Lower lobe of right lung (tissue), 2 donors: ENCODE measurements at regions not wholly inside any gene's neighbourhood (a gene's known extent, or its start where the extent isn't known, plus 50 kb on each side); places are given as distances from the start of the nearest gene placed in this dataset.

Experiments
- ATAC-seq, 2 donors: fragments of 200-7000 bp; cut with Tn5 transposase; one replicate each; pipeline ENCODE4 v1.9.1; 2020 to 2022; ENCODE audit warnings: mild to moderate bottlenecking in 2 of 2, moderate library complexity in 2 of 2
- DNase-seq: peaks from one replicate; pipeline ENCODE4 v3.0.0-alpha.2; 2020
- H3K27ac ChIP-seq: fragments of 200-600 bp; one replicate; pipeline ENCODE4 v1.8.0; 2022
- H3K27me3 ChIP-seq: fragments of 200-600 bp; one replicate; pipeline ENCODE4 v1.8.0; 2022; ENCODE audit warnings: low read depth
- H3K36me3 ChIP-seq: fragments of 200-600 bp; one replicate; pipeline ENCODE4 v1.8.0; 2022; ENCODE audit warnings: mild to moderate bottlenecking
- H3K4me1 ChIP-seq: fragments of 200-600 bp; one replicate; pipeline ENCODE4 v1.8.0; 2022
- H3K4me3 ChIP-seq: fragments of 200-600 bp; one replicate; pipeline ENCODE4 v1.8.0; 2022; ENCODE audit warnings: mild to moderate bottlenecking
- H3K9me3 ChIP-seq: fragments of 200-600 bp; one replicate; pipeline ENCODE4 v1.8.0; 2022
- CTCF ChIP-seq: fragments of 200-600 bp; IDR thresholded peaks from one replicate; pipeline ENCODE4 v1.8.0; 2022; ENCODE audit warnings: antibody characterized with exemption, mild to moderate bottlenecking
- intact Hi-C: fragments of 100-400 bp; cut with DNase I; formaldehyde crosslinking; loops from one replicate; pipeline ENCODE4 v1.11.0; 2022
- donor health status: DM: no; HTN: yes; CAD: no; lungs with severe emphysema.

- Histone ChIP-seq H3K4me3 (no peak overlapping the region), H3K27me3 (no peaks in the 10 kb centered on the region), H3K36me3 (no peaks in the 10 kb centered on the region), H3K4me1 (no peaks in the 10 kb centered on the region), H3K9me3 (no peaks in the 10 kb centered on the region), H3K27ac (no peak overlapping the region)
- no peak for DNase-seq
- ATAC-seq = no peak
- no peak for TF ChIP-seq CTCF
- intact Hi-C loops = no loop called here
Observed at GRCh38 chr10:30793093-30793492, 163.5 kb upstream of the LYZL2 start.

GRCh38 chr10:30792025-30792424 is 162.5 kb upstream of the LYZL2 start:
- no peak for TF ChIP-seq CTCF
- no peaks in the 10 kb centered on the region for H3K27me3 ChIP-seq
- DNase-seq (no peak), ATAC-seq (no peak)
- no peaks in the 10 kb centered on the region for H3K36me3 ChIP-seq
- intact Hi-C loops = no loop called here
- H3K27ac ChIP-seq = no peak overlapping the region
- no peak overlapping the region for H3K4me3 ChIP-seq
- no peaks in the 10 kb centered on the region for H3K4me1 ChIP-seq
- no peaks in the 10 kb centered on the region for H3K9me3 ChIP-seq

GRCh38 chr10:30791197-30791611 is 161.7 kb upstream of the LYZL2 start:
- ATAC-seq (no peak), DNase-seq (no peak)
- no peaks in the 10 kb centered on the region for H3K36me3 ChIP-seq
- TF ChIP-seq CTCF = no peak
- no peaks in the 10 kb centered on the region for H3K9me3 ChIP-seq
- intact Hi-C loops = no loop called here
- no peak overlapping the region for H3K27ac ChIP-seq
- no peaks in the 10 kb centered on the region for H3K4me1 ChIP-seq
- no peaks in the 10 kb centered on the region for H3K27me3 ChIP-seq
- H3K4me3 ChIP-seq = no peak overlapping the region

- DNase-seq (no peak), ATAC-seq (no peak)
- H3K27ac ChIP-seq = no peak overlapping the region
- TF ChIP-seq CTCF = no peak
- H3K4me1 ChIP-seq = no peaks in the 10 kb centered on the region
- intact Hi-C loops = no loop called here
- H3K27me3 ChIP-seq = no peaks in the 10 kb centered on the region
- H3K4me3 ChIP-seq = no peak overlapping the region
- no peaks in the 10 kb centered on the region for H3K36me3 ChIP-seq
- H3K9me3 ChIP-seq = no peaks in the 10 kb centered on the region
Observed at GRCh38 chr10:30789806-30790205, 160.3 kb upstream of the LYZL2 start.

GRCh38 chr10:30788307-30788706 is 158.8 kb upstream of the LYZL2 start:
- no peak for TF ChIP-seq CTCF
- Histone ChIP-seq H3K27me3 (no peaks in the 10 kb centered on the region), H3K9me3 (no peaks in the 10 kb centered on the region), H3K27ac (no peak overlapping the region), H3K36me3 (no peaks in the 10 kb centered on the region), H3K4me1 (peaks cover 14% of the 10 kb centered on the region), H3K4me3 (no peak overlapping the region)
- intact Hi-C loops = no loop called here
- ATAC-seq (no peak), DNase-seq (no peak)

GRCh38 chr10:30786906-30787305 is 157.4 kb upstream of the LYZL2 start:
- no peaks in the 10 kb centered on the region for H3K27me3 ChIP-seq
- H3K4me1 ChIP-seq = peaks cover 24% of the 10 kb centered on the region
- H3K9me3 ChIP-seq = no peaks in the 10 kb centered on the region
- no peak for TF ChIP-seq CTCF
- no peak overlapping the region for H3K27ac ChIP-seq
- no peak overlapping the region for H3K4me3 ChIP-seq
- H3K36me3 ChIP-seq = no peaks in the 10 kb centered on the region
- DNase-seq (no peak), ATAC-seq (no peak)
- intact Hi-C loops = no loop called here
